SK-N-MC (cell line): ENCODE measurements at regions not wholly inside any gene's neighbourhood (a gene's known extent, or its start where the extent isn't known, plus 50 kb on each side); places are given as distances from the start of the nearest gene placed in this dataset.

Experiments
- EZH2 ChIP-seq: fragments of 200-600 bp; sonication (generic); IDR thresholded peaks from one replicate; pipeline ENCODE4 v1.6.1; 2017; ENCODE audit warnings: antibody characterized with exemption
- POLR2AphosphoS5 ChIP-seq: IDR thresholded peaks from 2 replicates; pipeline ENCODE4 v1.6.1; 2012; ENCODE audit warnings: mild to moderate bottlenecking, low read depth, low read length, borderline replicate concordance

DNA sequence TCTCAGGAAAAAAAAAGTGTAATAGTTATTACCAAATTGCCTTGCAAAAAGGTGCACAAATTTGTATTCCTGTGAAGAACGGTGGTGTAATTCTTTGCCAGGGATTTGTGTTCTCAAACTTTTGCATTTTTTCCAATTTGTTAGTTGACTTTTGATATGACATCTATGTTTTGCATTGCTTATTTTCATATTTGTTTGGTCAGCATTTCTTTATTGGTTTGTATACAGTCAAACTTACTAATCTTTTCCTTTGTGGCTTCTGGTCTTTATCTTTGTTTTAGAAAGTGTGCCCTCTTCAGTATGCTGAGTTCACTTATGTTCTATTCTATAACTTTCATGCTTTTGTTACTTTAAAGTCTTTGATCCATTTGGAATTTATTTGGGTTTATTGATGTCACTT lies 226.2 kb upstream of the ZFHX3 start:
- no peak for TF ChIP-seq POLR2AphosphoS5
- TF ChIP-seq EZH2, result no peak
